RWPE2 (cell line): ENCODE measurements at regions not wholly inside any gene's neighbourhood (a gene's known extent, or its start where the extent isn't known, plus 50 kb on each side); places are given as distances from the start of the nearest gene placed in this dataset.

Experiments
- ATAC-seq: fragments of 200-7000 bp; cut with Tn5 transposase; 3 replicates; pipeline ENCODE4 v1.9.1; 2021; ENCODE audit warnings: low read depth
- DNase-seq: peaks from one replicate; pipeline ENCODE4 v3.0.0-alpha.2; 2020; ENCODE audit warnings: low spot score
- H3K27ac ChIP-seq: fragments of 450-650 bp; 2 replicates; pipeline ENCODE4 v1.5.1; 2017; ENCODE audit warnings: mild to moderate bottlenecking; ENCODE audit not compliant: poor library complexity, severe bottlenecking
- H3K27me3 ChIP-seq: fragments of 250-450 bp; sonication (Bioruptor Pico); 2 replicates; pipeline ENCODE4 v1.5.1; 2021; ENCODE audit warnings: mild to moderate bottlenecking, moderate library complexity; ENCODE audit not compliant: insufficient read depth, poor library complexity, severe bottlenecking
- H3K36me3 ChIP-seq: fragments of 250-450 bp; sonication (Bioruptor Pico); 2 replicates; pipeline ENCODE4 v1.5.1; 2020; ENCODE audit warnings: low read depth, mild to moderate bottlenecking, moderate library complexity
- H3K4me1 ChIP-seq: fragments of 250-450 bp; sonication (Bioruptor Pico); 2 replicates; pipeline ENCODE4 v1.5.1; 2021; ENCODE audit warnings: mild to moderate bottlenecking, moderate library complexity; ENCODE audit not compliant: insufficient read depth, poor library complexity, severe bottlenecking
- H3K4me3 ChIP-seq: fragments of 250-450 bp; sonication (Bioruptor Pico); 2 replicates; pipeline ENCODE4 v1.5.1; 2021; ENCODE audit warnings: mild to moderate bottlenecking, moderate library complexity; ENCODE audit not compliant: severe bottlenecking
- H3K9me3 ChIP-seq: fragments of 250-450 bp; sonication (Bioruptor Pico); 2 replicates; pipeline ENCODE4 v1.5.1; 2021; ENCODE audit warnings: mild to moderate bottlenecking, moderate library complexity; ENCODE audit not compliant: severe bottlenecking
- TF ChIP-seq, protein P1 (sequence below): fragments of 450-650 bp; IDR thresholded peaks from one replicate; pipeline ENCODE4 v1.5.1; 2017; ENCODE audit warnings: mild to moderate bottlenecking, moderate library complexity; ENCODE audit not compliant: poor library complexity, severe bottlenecking

- Histone ChIP-seq H3K4me1 (peaks cover 5% of the 10 kb centered on the region), H3K27ac (no peak overlapping the region), H3K36me3 (no peaks in the 10 kb centered on the region), H3K9me3 (no peaks in the 10 kb centered on the region), H3K27me3 (no peaks in the 10 kb centered on the region), H3K4me3 (no peak overlapping the region)
- DNase-seq = no peak
- TF ChIP-seq, protein P1, sequence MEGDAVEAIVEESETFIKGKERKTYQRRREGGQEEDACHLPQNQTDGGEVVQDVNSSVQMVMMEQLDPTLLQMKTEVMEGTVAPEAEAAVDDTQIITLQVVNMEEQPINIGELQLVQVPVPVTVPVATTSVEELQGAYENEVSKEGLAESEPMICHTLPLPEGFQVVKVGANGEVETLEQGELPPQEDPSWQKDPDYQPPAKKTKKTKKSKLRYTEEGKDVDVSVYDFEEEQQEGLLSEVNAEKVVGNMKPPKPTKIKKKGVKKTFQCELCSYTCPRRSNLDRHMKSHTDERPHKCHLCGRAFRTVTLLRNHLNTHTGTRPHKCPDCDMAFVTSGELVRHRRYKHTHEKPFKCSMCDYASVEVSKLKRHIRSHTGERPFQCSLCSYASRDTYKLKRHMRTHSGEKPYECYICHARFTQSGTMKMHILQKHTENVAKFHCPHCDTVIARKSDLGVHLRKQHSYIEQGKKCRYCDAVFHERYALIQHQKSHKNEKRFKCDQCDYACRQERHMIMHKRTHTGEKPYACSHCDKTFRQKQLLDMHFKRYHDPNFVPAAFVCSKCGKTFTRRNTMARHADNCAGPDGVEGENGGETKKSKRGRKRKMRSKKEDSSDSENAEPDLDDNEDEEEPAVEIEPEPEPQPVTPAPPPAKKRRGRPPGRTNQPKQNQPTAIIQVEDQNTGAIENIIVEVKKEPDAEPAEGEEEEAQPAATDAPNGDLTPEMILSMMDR = no peak
- ATAC-seq = no peak
Observed at GRCh38 chr20:48149902-48150301, 364.6 kb upstream of the SULF2 start.

- H3K4me1 ChIP-seq = peaks cover 5% of the 10 kb centered on the region
- H3K27ac ChIP-seq = no peak overlapping the region
- H3K4me3 ChIP-seq = no peak overlapping the region
- no peaks in the 10 kb centered on the region for H3K36me3 ChIP-seq
- TF ChIP-seq, protein P1 = peak; percentile 58
- no peaks in the 10 kb centered on the region for H3K9me3 ChIP-seq
- peak; percentile 37; the same call in 2 of the 3 replicates for ATAC-seq
- no peaks in the 10 kb centered on the region for H3K27me3 ChIP-seq
- DNase-seq = no peak
Observed at GRCh38 chr20:48148916-48149672, 363.8 kb upstream of the SULF2 start.

- Histone ChIP-seq H3K9me3 (no peaks in the 10 kb centered on the region), H3K4me3 (no peak overlapping the region), H3K27me3 (no peaks in the 10 kb centered on the region), H3K27ac (no peak overlapping the region), H3K4me1 (peaks cover 5% of the 10 kb centered on the region), H3K36me3 (no peaks in the 10 kb centered on the region)
- no peak for DNase-seq
- ATAC-seq = no peak
- TF ChIP-seq, protein P1 = no peak
Observed at GRCh38 chr20:48148020-48148419, 362.7 kb upstream of the SULF2 start.

DNA sequence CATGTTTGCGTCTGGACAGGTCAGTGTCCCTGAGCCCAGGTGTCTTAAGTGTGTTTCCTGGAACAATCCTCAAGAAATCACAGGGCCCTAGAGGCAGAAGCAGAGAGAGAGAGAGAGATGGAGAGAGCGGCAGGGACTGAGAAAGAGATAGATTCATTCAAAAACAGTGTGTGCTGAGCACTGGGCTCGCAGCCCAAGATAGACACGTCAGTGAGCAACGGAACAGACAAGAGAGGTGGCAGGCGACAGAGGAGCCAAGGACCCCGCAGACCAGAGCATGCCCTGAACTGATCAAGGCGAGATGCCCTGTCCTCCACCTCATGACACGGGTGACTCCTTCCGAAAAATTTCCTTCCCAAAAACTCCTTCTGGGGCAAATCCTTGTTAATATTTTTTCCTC, 362.0 kb upstream of the SULF2 start:
- no peak for DNase-seq

More for the DNA sequence above, 362.0 kb upstream of the SULF2 start:
- no peaks in the 10 kb centered on the region for H3K36me3 ChIP-seq
- no peaks in the 10 kb centered on the region for H3K27me3 ChIP-seq
- ATAC-seq = peak; percentile 20; the same call in 1 of the 3 replicates
- H3K9me3 ChIP-seq = no peaks in the 10 kb centered on the region
- peaks cover 8% of the 10 kb centered on the region for H3K4me1 ChIP-seq
- H3K4me3 ChIP-seq = no peak overlapping the region
- TF ChIP-seq, protein P1 = no peak
- H3K27ac ChIP-seq = no peak overlapping the region
